Neural progenitor cell (in vitro differentiated cells): ENCODE measurements at regions not wholly inside any gene's neighbourhood (a gene's known extent, or its start where the extent isn't known, plus 50 kb on each side); places are given as distances from the start of the nearest gene placed in this dataset.
"Not testable (repeated sequence)": the region's sequence is repeated elsewhere in the genome, so short reads cannot be mapped to it uniquely, and the experiment has no call there.

Source experiments
- DNase-seq: peaks from one replicate; pipeline ENCODE4 v3.0.0-alpha.2; 2016; ENCODE audit warnings: low spot score
- H2AFZ ChIP-seq: fragments of 200-600 bp; sonication (generic); replicated peaks from 2 replicates; pipeline ENCODE4 v1.6.1; 2016; ENCODE audit warnings: antibody characterized with exemption
- H3F3A ChIP-seq: fragments of 200-600 bp; sonication (generic); 2 replicates; pipeline ENCODE4 v1.6.1; 2016; ENCODE audit warnings: antibody characterized with exemption, low read depth
- H3K27ac ChIP-seq: fragments of 200-600 bp; sonication (generic); 2 replicates; pipeline ENCODE4 v1.5.1; 2016; ENCODE audit warnings: mild to moderate bottlenecking
- H3K27me3 ChIP-seq: fragments of 200-600 bp; sonication (generic); 2 replicates; pipeline ENCODE4 v1.6.1; 2016; ENCODE audit warnings: mild to moderate bottlenecking, moderate library complexity
- H3K36me3 ChIP-seq: fragments of 200-600 bp; sonication (generic); 2 replicates; pipeline ENCODE4 v1.5.1; 2016
- H3K4me1 ChIP-seq: fragments of 200-600 bp; sonication (generic); 2 replicates; pipeline ENCODE4 v1.6.1; 2016; ENCODE audit warnings: mixed run types
- H3K4me2 ChIP-seq: fragments of 200-600 bp; sonication (generic); 2 replicates; pipeline ENCODE4 v1.6.1; 2016
- H3K4me3 ChIP-seq: fragments of 200-600 bp; sonication (generic); 2 replicates; pipeline ENCODE4 v1.5.1; 2016
- H3K79me2 ChIP-seq: fragments of 200-600 bp; sonication (generic); 2 replicates; pipeline ENCODE4 v1.6.1; 2016; ENCODE audit warnings: low read depth
- H3K9ac ChIP-seq: fragments of 200-600 bp; sonication (generic); 2 replicates; pipeline ENCODE4 v1.6.1; 2016
- H3K9me3 ChIP-seq: fragments of 200-600 bp; sonication (generic); 2 replicates; pipeline ENCODE4 v1.5.1; 2016; ENCODE audit warnings: low read depth
- H4K20me1 ChIP-seq: fragments of 200-600 bp; sonication (generic); 2 replicates; pipeline ENCODE4 v1.6.1; 2016; ENCODE audit warnings: low read depth
- H3K27ac Mint-ChIP-seq: 3 replicates; pipeline ENCODE4 v1.8.0; 2021; ENCODE audit warnings: mixed read lengths
- H3K27me3 Mint-ChIP-seq: 2 replicates; pipeline ENCODE4 v1.8.0; 2022; ENCODE audit warnings: low read depth, mild to moderate bottlenecking, inconsistent platforms, moderate library complexity, mixed read lengths; ENCODE audit not compliant: insufficient read depth
- H3K36me3 Mint-ChIP-seq: 3 replicates; pipeline ENCODE4 v1.8.0; 2021; ENCODE audit warnings: mixed read lengths
- H3K4me1 Mint-ChIP-seq: 3 replicates; pipeline ENCODE4 v1.8.0; 2021; ENCODE audit warnings: mixed read lengths
- H3K4me3 Mint-ChIP-seq: 3 replicates; pipeline ENCODE4 v1.8.0; 2021; ENCODE audit warnings: mild to moderate bottlenecking, moderate library complexity, mixed read lengths
- H3K9me3 Mint-ChIP-seq: 3 replicates; pipeline ENCODE4 v1.8.0; 2020; ENCODE audit warnings: mixed read lengths
- EZH2 ChIP-seq: fragments of 200-600 bp; sonication (generic); IDR thresholded peaks from 2 replicates; pipeline ENCODE4 v1.6.1; 2017; ENCODE audit warnings: antibody characterized with exemption, mild to moderate bottlenecking, moderate library complexity
- EZH2phosphoT487 ChIP-seq: fragments of 200-600 bp; sonication (generic); IDR thresholded peaks from 2 replicates; pipeline ENCODE4 v1.6.1; 2017; ENCODE audit warnings: antibody characterized with exemption
- TF ChIP-seq, protein P1 (sequence below): fragments of 200-600 bp; sonication (generic); IDR thresholded peaks from 2 replicates; pipeline ENCODE4 v1.5.1; 2017; ENCODE audit warnings: antibody characterized with exemption, mild to moderate bottlenecking

DNA sequence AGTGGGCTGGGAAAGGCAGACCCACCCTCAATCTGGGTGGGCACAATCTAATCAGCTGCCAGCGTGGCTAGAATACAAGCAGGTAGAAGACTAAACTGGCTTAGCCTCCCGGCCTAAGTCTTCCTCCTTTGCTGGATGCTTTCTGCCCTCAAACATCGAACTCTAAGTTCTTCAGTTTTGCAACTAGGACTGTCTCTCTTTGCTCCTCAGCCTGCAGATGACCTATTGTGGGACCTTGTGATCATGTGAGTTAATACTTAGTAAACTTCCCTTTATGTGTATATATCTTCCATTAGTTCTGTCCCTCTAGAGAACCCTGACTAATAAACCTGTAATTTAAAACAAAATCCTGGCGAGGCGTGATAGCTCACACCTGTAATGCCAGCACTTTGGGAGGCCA, 51.8 kb upstream of the SLC39A8 start:
- H3K27me3 ChIP-seq, H3K27me3 Mint-ChIP-seq: not testable (repeated sequence)

DNA sequence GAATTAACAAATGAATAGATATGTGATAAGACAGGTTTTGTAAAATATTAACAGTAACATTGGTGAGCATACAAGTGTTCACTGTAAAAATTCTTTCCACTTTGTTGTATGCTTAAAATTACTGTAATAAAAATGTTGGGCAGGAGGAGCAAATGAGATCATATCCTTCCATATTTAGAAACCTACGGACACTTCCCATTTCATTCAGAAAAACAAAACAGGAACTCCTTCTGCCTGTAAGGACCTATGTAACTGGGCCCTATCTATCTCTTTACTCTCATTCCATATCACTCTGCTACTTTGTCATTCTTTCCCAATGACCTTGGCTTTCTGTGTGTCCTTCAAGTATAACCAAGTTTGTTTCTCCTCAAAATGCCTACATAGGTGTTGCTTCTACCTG, 53.7 kb upstream of the SLC39A8 start:
- no peak for DNase-seq
- Histone ChIP-seq H4K20me1 (no peaks in the 10 kb centered on the region), H3K4me2 (no peak overlapping the region), H3K27ac (no peak overlapping the region), H3K36me3 (no peaks in the 10 kb centered on the region), H2AFZ (no peak overlapping the region), H3K4me3 (no peak overlapping the region), H3K4me1 (no peaks in the 10 kb centered on the region), H3K9me3 (no peaks in the 10 kb centered on the region), H3K27me3 (no peaks in the 10 kb centered on the region), H3F3A (no peaks in the 10 kb centered on the region), H3K9ac (no peak overlapping the region), H3K79me2 (no peaks in the 10 kb centered on the region)
- H3K27ac Mint-ChIP-seq: no peak overlapping the region
- TF ChIP-seq, protein P1, sequence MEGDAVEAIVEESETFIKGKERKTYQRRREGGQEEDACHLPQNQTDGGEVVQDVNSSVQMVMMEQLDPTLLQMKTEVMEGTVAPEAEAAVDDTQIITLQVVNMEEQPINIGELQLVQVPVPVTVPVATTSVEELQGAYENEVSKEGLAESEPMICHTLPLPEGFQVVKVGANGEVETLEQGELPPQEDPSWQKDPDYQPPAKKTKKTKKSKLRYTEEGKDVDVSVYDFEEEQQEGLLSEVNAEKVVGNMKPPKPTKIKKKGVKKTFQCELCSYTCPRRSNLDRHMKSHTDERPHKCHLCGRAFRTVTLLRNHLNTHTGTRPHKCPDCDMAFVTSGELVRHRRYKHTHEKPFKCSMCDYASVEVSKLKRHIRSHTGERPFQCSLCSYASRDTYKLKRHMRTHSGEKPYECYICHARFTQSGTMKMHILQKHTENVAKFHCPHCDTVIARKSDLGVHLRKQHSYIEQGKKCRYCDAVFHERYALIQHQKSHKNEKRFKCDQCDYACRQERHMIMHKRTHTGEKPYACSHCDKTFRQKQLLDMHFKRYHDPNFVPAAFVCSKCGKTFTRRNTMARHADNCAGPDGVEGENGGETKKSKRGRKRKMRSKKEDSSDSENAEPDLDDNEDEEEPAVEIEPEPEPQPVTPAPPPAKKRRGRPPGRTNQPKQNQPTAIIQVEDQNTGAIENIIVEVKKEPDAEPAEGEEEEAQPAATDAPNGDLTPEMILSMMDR: no peak
- TF ChIP-seq EZH2 (no peak), EZH2phosphoT487 (no peak)
- H3K4me3 Mint-ChIP-seq: no peak overlapping the region
- no peaks in the 10 kb centered on the region for H3K9me3 Mint-ChIP-seq
- no peaks in the 10 kb centered on the region for H3K4me1 Mint-ChIP-seq
- H3K27me3 Mint-ChIP-seq: no peaks in the 10 kb centered on the region
- H3K36me3 Mint-ChIP-seq: no peaks in the 10 kb centered on the region

More for the DNA sequence above, 51.8 kb upstream of the SLC39A8 start:
- not testable (repeated sequence) for H3K9me3 ChIP-seq, H3K4me2 ChIP-seq, H3K4me1 Mint-ChIP-seq, H3K36me3 Mint-ChIP-seq, H3K4me3 Mint-ChIP-seq, H3K27ac Mint-ChIP-seq, H3K27ac ChIP-seq, H2AFZ ChIP-seq, H4K20me1 ChIP-seq, H3K79me2 ChIP-seq, H3K4me1 ChIP-seq, H3K36me3 ChIP-seq, H3K9me3 Mint-ChIP-seq, DNase-seq, H3K9ac ChIP-seq, H3F3A ChIP-seq, H3K4me3 ChIP-seq

DNA sequence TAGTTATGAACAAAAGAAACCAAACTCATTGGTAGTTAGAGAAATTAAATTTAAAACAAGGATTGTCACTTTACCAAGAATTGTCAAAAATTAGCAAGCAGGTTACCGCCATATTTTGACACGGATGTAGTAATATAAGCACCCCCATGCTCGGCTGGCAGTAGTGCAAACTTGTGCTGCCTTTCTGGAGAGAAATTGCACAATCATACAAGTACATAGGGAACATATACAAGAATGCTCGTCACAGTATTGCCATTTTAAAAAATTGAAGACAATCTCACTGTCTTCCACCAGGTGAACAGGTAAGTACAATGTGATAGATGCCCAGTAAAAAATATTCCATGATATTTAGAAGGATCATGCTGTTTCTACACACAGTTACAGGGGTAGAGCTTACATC, 55.6 kb upstream of the SLC39A8 start:
- H3K9me3 Mint-ChIP-seq: no peaks in the 10 kb centered on the region
- H3K4me3 ChIP-seq: no peak overlapping the region
- H3K27me3 Mint-ChIP-seq: no peaks in the 10 kb centered on the region
- H3K4me2 ChIP-seq: no peak overlapping the region
- H3K36me3 ChIP-seq: no peaks in the 10 kb centered on the region
- TF ChIP-seq EZH2: no peak
- TF ChIP-seq, protein P1: no peak
- TF ChIP-seq EZH2phosphoT487: no peak
- H3K27ac ChIP-seq: no peak overlapping the region
- no peaks in the 10 kb centered on the region for H4K20me1 ChIP-seq
- H3K9me3 ChIP-seq: no peaks in the 10 kb centered on the region
- no peaks in the 10 kb centered on the region for H3K79me2 ChIP-seq
- H3K27me3 ChIP-seq: no peaks in the 10 kb centered on the region
- no peak overlapping the region for H3K27ac Mint-ChIP-seq
- no peak overlapping the region for H3K9ac ChIP-seq
- no peaks in the 10 kb centered on the region for H3K36me3 Mint-ChIP-seq
- H3F3A ChIP-seq: peaks cover 3% of the 10 kb centered on the region
- no peak overlapping the region for H2AFZ ChIP-seq
- no peaks in the 10 kb centered on the region for H3K4me1 ChIP-seq
- DNase-seq: no peak
- H3K4me1 Mint-ChIP-seq: peaks cover 12% of the 10 kb centered on the region
- no peak overlapping the region for H3K4me3 Mint-ChIP-seq

DNA sequence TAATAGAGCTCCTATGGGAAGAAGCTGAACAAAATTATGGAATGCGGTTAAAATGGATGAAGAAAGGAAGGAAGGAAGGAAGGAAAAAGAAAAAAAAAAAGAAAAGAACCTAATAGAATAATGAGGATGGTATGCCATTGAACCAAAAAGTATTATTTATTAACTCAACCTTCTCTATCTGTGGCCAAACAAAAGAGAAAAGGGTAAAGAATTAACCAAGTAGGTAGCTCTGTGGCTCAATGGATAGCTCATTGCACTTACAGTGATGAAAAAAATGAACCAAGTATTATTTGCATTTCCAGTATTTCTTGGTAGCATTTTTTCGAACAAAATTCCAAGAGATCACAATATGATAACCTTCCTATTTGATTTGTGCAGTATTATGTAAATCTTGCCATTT, 56.9 kb upstream of the SLC39A8 start:
- TF ChIP-seq EZH2 (no peak), EZH2phosphoT487 (no peak)
- TF ChIP-seq, protein P1: no peak
- no peaks in the 10 kb centered on the region for H3K4me1 ChIP-seq
- H3K4me1 Mint-ChIP-seq: peaks cover 18% of the 10 kb centered on the region

More for the DNA sequence above, 56.9 kb upstream of the SLC39A8 start:
- Histone ChIP-seq H3K9ac (no peak overlapping the region), H3K79me2 (no peaks in the 10 kb centered on the region), H3K4me2 (no peak overlapping the region), H4K20me1 (no peaks in the 10 kb centered on the region), H3K36me3 (no peaks in the 10 kb centered on the region), H3K4me3 (no peak overlapping the region), H3K9me3 (no peaks in the 10 kb centered on the region), H3K27ac (no peak overlapping the region), H2AFZ (no peak overlapping the region), H3K27me3 (no peaks in the 10 kb centered on the region), H3F3A (peaks cover 4% of the 10 kb centered on the region)
- H3K27me3 Mint-ChIP-seq: no peaks in the 10 kb centered on the region
- no peak for DNase-seq
- H3K9me3 Mint-ChIP-seq: no peaks in the 10 kb centered on the region
- no peaks in the 10 kb centered on the region for H3K36me3 Mint-ChIP-seq
- H3K4me3 Mint-ChIP-seq: no peak overlapping the region
- no peak overlapping the region for H3K27ac Mint-ChIP-seq
